Thyroid gland (tissue), 4 donors: ENCODE measurements at regions not wholly inside any gene's neighbourhood (a gene's known extent, or its start where the extent isn't known, plus 50 kb on each side); places are given as distances from the start of the nearest gene placed in this dataset.

Experiments
- DNase-seq, 2 donors: peaks; one replicate each; pipeline ENCODE4 v3.0.0-alpha.2; 2019
- H3K27ac ChIP-seq, 3 donors: fragments of 200-600 bp; sonication (generic); 1 replicate in 2 of 3; 2 replicates in 1 of 3; pipeline ENCODE4 v1.5.1; 2016 to 2019; ENCODE audit warnings: mild to moderate bottlenecking in 1 of 3, moderate library complexity in 1 of 3
- H3K27me3 ChIP-seq: fragments of 200-600 bp; sonication (generic); one replicate; pipeline ENCODE4 v1.5.1; 2019
- H3K36me3 ChIP-seq, 2 donors: fragments of 200-600 bp; sonication (generic); one replicate each; pipeline ENCODE4 v1.5.1; 2016 to 2019
- H3K4me1 ChIP-seq, 2 donors: fragments of 200-600 bp; sonication (generic); one replicate each; pipeline ENCODE4 v1.5.1; 2017 to 2019
- H3K4me3 ChIP-seq, 3 donors: fragments of 200-600 bp; sonication (generic); replicated peaks in 1 of 3; 1 replicate in 2 of 3; 2 replicates in 1 of 3; pipeline ENCODE4 v1.5.1; 2016; ENCODE audit warnings: mild to moderate bottlenecking in 1 of 3
- H3K9me3 ChIP-seq: fragments of 200-600 bp; sonication (generic); one replicate; pipeline ENCODE4 v1.5.1; 2017
- POLR2A ChIP-seq, 2 donors: fragments of 450-650 bp; IDR thresholded peaks; one replicate each; pipeline ENCODE4 v1.6.1; 2017; ENCODE audit warnings: antibody characterized with exemption in 2 of 2, mild to moderate bottlenecking in 2 of 2, moderate library complexity in 1 of 2
- WGBS, 2 donors: methylation state at CpG; one replicate each; pipeline ENCODE4 v1.1.5; 2017; 5-methylcytosine and 5-hydroxymethylcytosine counted together
- intact Hi-C: fragments of 100-400 bp; cut with DNase I; formaldehyde crosslinking; loops from one replicate; pipeline ENCODE4 v1.15.1; 2023
- TF ChIP-seq, protein P1 (sequence below), 6 experiments: fragments of 200-600 bp in 3 of 6; fragments of 450-650 bp in 3 of 6; sonication (generic) in 3 of 6; IDR thresholded peaks; one replicate each; pipeline ENCODE4 v1.5.1; 2016 to 2019; ENCODE audit warnings: antibody characterized with exemption in 6 of 6, mild to moderate bottlenecking in 2 of 6, inconsistent platforms in 1 of 6, moderate library complexity in 1 of 6

- Histone ChIP-seq H3K36me3 (no peaks in the 10 kb centered on the region), H3K27me3 (no peaks in the 10 kb centered on the region), H3K9me3 (no peaks in the 10 kb centered on the region), H3K27ac (no peak overlapping the region), H3K4me3 (no peak overlapping the region), H3K4me1 (no peaks in the 10 kb centered on the region)
- TF ChIP-seq, protein P1, sequence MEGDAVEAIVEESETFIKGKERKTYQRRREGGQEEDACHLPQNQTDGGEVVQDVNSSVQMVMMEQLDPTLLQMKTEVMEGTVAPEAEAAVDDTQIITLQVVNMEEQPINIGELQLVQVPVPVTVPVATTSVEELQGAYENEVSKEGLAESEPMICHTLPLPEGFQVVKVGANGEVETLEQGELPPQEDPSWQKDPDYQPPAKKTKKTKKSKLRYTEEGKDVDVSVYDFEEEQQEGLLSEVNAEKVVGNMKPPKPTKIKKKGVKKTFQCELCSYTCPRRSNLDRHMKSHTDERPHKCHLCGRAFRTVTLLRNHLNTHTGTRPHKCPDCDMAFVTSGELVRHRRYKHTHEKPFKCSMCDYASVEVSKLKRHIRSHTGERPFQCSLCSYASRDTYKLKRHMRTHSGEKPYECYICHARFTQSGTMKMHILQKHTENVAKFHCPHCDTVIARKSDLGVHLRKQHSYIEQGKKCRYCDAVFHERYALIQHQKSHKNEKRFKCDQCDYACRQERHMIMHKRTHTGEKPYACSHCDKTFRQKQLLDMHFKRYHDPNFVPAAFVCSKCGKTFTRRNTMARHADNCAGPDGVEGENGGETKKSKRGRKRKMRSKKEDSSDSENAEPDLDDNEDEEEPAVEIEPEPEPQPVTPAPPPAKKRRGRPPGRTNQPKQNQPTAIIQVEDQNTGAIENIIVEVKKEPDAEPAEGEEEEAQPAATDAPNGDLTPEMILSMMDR (IDR thresholded peaks at IDR 0.05): no peak
- TF ChIP-seq POLR2A (IDR thresholded peaks at IDR 0.05): no peak
- WGBS, 2 donors: 84 to 89% methylated on average over 3 of the region's 3 CpGs
- DNase-seq: no peak
- intact Hi-C loops: no loop called here
These were observed 312.2 kb upstream of the ZNF717 start for GRCh38 chr3:76097589-76097969.

DNA sequence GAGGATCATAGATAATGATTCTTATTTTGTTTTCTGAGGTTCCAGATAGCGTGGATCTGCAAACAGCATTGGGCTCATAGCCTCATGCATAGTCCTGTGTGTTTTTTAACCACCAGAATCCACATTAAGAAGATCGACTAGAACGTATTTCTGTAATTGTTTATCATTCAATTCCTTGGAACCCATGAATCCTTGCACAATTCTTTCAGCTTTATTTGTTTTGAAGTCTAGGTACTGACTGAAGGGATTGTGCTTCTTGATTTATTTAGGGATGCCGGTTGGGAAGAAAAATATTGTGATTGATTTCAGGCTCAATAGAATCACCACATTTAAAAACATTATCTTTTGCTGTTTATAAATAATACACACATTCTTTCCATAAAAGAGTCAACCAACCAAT, 314.6 kb upstream of the ZNF717 start:
- no peaks in the 10 kb centered on the region for H3K9me3 ChIP-seq
- no peak for DNase-seq
- intact Hi-C loops: no loop called here
- no peak overlapping the region for H3K27ac ChIP-seq
- WGBS, 2 donors: 88 to 90% methylated on average over 4 of the region's 4 CpGs
- no peaks in the 10 kb centered on the region for H3K4me1 ChIP-seq
- no peaks in the 10 kb centered on the region for H3K27me3 ChIP-seq
- no peaks in the 10 kb centered on the region for H3K36me3 ChIP-seq
- no peak overlapping the region for H3K4me3 ChIP-seq
- no peak for TF ChIP-seq POLR2A (IDR thresholded peaks at IDR 0.05)
- TF ChIP-seq, protein P1 (IDR thresholded peaks at IDR 0.05): no peak

DNA sequence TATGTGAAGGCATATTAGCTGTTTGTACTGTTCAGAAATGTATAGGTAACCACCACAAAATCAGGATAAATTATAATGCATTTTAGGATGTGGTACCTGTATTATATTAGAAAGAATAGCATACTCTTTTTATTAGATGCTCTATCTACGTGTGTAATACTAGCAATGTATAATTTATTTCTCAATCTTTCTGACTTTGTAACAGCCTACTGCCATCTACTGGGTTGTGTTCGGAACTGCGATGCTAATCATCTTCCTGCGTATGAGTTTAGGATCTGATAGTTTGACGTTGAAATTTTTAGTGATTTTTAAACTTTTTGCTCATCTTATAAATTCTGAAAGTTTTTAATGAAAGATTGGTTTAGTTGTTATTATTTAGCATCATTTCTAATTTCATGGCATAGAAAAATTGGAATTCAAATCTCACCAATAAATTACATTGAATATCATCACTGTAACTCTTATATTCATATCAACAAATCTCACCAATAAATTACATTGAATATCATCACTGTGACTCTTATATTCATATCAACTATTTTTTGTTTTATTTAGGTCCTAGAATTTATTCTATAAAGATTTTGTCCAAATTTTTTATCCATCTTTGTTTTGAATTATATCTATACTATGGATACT, 322.7 kb upstream of the ZNF717 start:
- H3K4me3 ChIP-seq: no peak overlapping the region
- H3K9me3 ChIP-seq: no peaks in the 10 kb centered on the region
- 7 to 9% methylated on average over 5 of the region's 5 CpGs for WGBS, 2 donors
- no peaks in the 10 kb centered on the region for H3K4me1 ChIP-seq
- no peak for TF ChIP-seq POLR2A (IDR thresholded peaks at IDR 0.05)
- TF ChIP-seq, protein P1 (IDR thresholded peaks at IDR 0.05): peak in 2 of 6 experiments; percentile 32 to 60
- H3K27ac ChIP-seq: no peak overlapping the region
- DNase-seq: no peak
- intact Hi-C loops: no loop called here
- H3K36me3 ChIP-seq: no peaks in the 10 kb centered on the region
- H3K27me3 ChIP-seq: no peaks in the 10 kb centered on the region

DNA sequence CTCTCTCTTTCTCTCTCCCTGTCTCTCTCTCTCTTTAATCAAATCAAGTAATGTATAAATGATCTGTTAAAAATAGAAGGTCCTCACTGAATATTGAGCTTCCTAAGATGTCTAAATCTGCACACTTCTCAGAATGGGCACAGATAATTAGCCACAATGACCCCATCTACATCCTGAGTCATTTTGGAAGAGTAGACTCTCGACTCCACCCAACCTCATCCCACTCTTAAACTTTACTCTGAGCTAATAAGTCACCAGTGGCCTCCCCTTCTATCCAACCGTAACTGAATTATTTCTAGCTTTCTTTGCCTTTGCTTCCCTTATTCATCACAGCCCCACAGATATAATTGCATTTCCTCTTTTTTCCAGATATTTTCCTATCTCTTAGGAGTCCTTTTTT, 326.5 kb upstream of the ZNF717 start:
- H3K27ac ChIP-seq: no peak overlapping the region
- H3K4me1 ChIP-seq: no peaks in the 10 kb centered on the region
- DNase-seq: no peak
- H3K4me3 ChIP-seq: no peak overlapping the region
- intact Hi-C loops: no loop called here
- H3K9me3 ChIP-seq: no peaks in the 10 kb centered on the region
- WGBS, 2 donors: 80 to 81% methylated on average over 2 of the region's 2 CpGs
- no peaks in the 10 kb centered on the region for H3K36me3 ChIP-seq
- TF ChIP-seq POLR2A (IDR thresholded peaks at IDR 0.05): no peak
- TF ChIP-seq, protein P1 (IDR thresholded peaks at IDR 0.05): no peak
- H3K27me3 ChIP-seq: no peaks in the 10 kb centered on the region

GRCh38 chr3:76122007-76122406, 336.7 kb upstream of the ZNF717 start:
- H3K9me3 ChIP-seq: no peaks in the 10 kb centered on the region
- no peaks in the 10 kb centered on the region for H3K36me3 ChIP-seq
- no peaks in the 10 kb centered on the region for H3K4me1 ChIP-seq
- intact Hi-C loops: no loop called here
- no peak for DNase-seq
- H3K27ac ChIP-seq: no peak overlapping the region
- TF ChIP-seq, protein P1 (IDR thresholded peaks at IDR 0.05): no peak
- TF ChIP-seq POLR2A (IDR thresholded peaks at IDR 0.05): no peak
- no peak overlapping the region for H3K4me3 ChIP-seq
- no peaks in the 10 kb centered on the region for H3K27me3 ChIP-seq
